Tibial nerve (tissue), 4 donors: ENCODE measurements at regions not wholly inside any gene's neighbourhood (a gene's known extent, or its start where the extent isn't known, plus 50 kb on each side); places are given as distances from the start of the nearest gene placed in this dataset.

Experiments used
- EP300 ChIP-seq, 2 donors: sonication (generic); formaldehyde crosslinking; IDR thresholded peaks; one replicate each; pipeline ENCODE4 v1.6.1; 2017; ENCODE audit warnings: antibody characterized with exemption in 2 of 2, mild to moderate bottlenecking in 1 of 2
- POLR2A ChIP-seq, 2 donors: fragments of 450-650 bp; IDR thresholded peaks; one replicate each; pipeline ENCODE4 v1.6.1; 2017; ENCODE audit warnings: antibody characterized with exemption in 2 of 2, mild to moderate bottlenecking in 2 of 2, moderate library complexity in 2 of 2
- TF ChIP-seq, protein P1 (sequence below), 5 experiments: fragments of 200-600 bp in 3 of 5; fragments of 450-650 bp in 2 of 5; sonication (generic) in 3 of 5; IDR thresholded peaks; one replicate each; pipeline ENCODE4 v1.5.1; 2016 to 2019; ENCODE audit warnings: antibody characterized with exemption in 5 of 5, mild to moderate bottlenecking in 3 of 5, moderate library complexity in 2 of 5

DNA sequence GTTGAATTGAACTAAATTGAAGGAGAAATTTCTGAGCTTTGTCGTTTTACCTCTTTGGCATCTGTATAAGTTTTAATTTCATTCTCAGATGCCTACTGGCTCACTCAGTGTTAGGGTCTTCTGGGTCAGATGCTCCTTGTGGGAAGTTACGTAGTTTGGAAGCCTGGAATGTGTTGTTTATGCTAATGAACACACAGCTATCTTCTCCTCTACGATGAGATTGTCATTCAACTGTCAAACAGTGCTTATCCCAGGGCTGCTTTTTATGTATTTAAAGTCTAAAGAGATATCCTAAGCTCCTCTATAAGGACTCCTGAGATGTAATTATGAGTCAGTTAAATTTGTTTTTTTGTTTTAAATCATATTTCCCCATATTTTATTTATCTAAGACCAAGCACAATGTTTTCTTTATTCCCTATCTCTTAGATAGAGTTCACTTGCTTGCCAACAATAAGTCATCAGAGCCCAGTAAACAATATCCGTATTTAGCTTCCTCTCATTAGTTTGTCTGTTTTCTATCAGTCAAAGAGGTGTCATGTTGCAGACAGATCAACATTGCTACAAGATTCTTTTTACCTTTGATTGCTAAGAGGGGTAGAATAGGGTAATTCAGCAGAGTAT is 368.0 kb upstream of the PDE3A start:
- TF ChIP-seq, protein P1, sequence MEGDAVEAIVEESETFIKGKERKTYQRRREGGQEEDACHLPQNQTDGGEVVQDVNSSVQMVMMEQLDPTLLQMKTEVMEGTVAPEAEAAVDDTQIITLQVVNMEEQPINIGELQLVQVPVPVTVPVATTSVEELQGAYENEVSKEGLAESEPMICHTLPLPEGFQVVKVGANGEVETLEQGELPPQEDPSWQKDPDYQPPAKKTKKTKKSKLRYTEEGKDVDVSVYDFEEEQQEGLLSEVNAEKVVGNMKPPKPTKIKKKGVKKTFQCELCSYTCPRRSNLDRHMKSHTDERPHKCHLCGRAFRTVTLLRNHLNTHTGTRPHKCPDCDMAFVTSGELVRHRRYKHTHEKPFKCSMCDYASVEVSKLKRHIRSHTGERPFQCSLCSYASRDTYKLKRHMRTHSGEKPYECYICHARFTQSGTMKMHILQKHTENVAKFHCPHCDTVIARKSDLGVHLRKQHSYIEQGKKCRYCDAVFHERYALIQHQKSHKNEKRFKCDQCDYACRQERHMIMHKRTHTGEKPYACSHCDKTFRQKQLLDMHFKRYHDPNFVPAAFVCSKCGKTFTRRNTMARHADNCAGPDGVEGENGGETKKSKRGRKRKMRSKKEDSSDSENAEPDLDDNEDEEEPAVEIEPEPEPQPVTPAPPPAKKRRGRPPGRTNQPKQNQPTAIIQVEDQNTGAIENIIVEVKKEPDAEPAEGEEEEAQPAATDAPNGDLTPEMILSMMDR (IDR thresholded peaks at IDR 0.05), result no peak
- TF ChIP-seq EP300 (IDR thresholded peaks at IDR 0.05), result no peak
- no peak for TF ChIP-seq POLR2A (IDR thresholded peaks at IDR 0.05)
